HCT116 (cell line): ENCODE measurements at regions not wholly inside any gene's neighbourhood (a gene's known extent, or its start where the extent isn't known, plus 50 kb on each side); places are given as distances from the start of the nearest gene placed in this dataset.

Experiments
- ATAC-seq: fragments of 200-7000 bp; cut with Tn5 transposase; 2 replicates; pipeline ENCODE4 v1.9.1; 2020; ENCODE audit warnings: mild to moderate bottlenecking, moderate library complexity
- BruUV-seq: library from RNA; stranded (reverse); fragments of 400-500 nt; replicated peaks from 2 replicates; lab custom pipeline; 2021; lab: Mats Ljungman, UMichigan
- CTCF ChIA-PET: fragments of 300-600 bp; sonication (Branson Sonifier 250); formaldehyde crosslinking; loops from one replicate; lab custom pipeline; 2021; ENCODE audit warnings: antibody characterized with exemption; lab: Charles Lee
- POLR2A ChIA-PET: fragments of 300-600, 350-600 bp; sonication (Branson Sonifier 250); formaldehyde crosslinking; loops from one replicate; lab custom pipeline; 2021; ENCODE audit warnings: antibody characterized with exemption; lab: Charles Lee
- RAD21 ChIA-PET, 2 experiments: fragments of 300-600 bp; sonication (Branson Sonifier 250); formaldehyde crosslinking; loops; one replicate each; lab custom pipeline; 2023; ENCODE audit warnings: low total read pairs in 2 of 2; ENCODE audit not compliant: uncharacterized antibody in 2 of 2, unreplicated experiment in 2 of 2, low non-redundant PET in 1 of 2; lab: Charles Lee
- DNase-seq: peaks from one replicate; pipeline ENCODE4 v3.0.0-alpha.2; 2010; ENCODE audit warnings: low read depth, low spot score
- H2AFZ ChIP-seq: fragments of 200-600 bp; shearing (Covaris generic), sonication (generic); 2 replicates; pipeline ENCODE4 v1.6.1; 2017; ENCODE audit warnings: low read depth, mixed run types, mixed read lengths, antibody characterized with exemption, low read length; ENCODE audit not compliant: poor library complexity, severe bottlenecking
- H3K27ac ChIP-seq: 2 replicates; pipeline ENCODE4 v1.5.1; 2012; ENCODE audit warnings: low read depth, low read length
- H3K27me3 ChIP-seq: fragments of 200-600 bp; sonication (generic); 2 replicates; pipeline ENCODE4 v1.6.1; 2016; ENCODE audit warnings: mixed run types, low read length, mixed read lengths; ENCODE audit not compliant: insufficient read depth
- H3K36me3 ChIP-seq, 2 experiments: fragments of 200-500 bp in 1 of 2; fragments of 200-600 bp in 1 of 2; sonication (Bioruptor generic) in 1 of 2; sonication (generic) in 1 of 2; 2 replicates each; pipeline versions ENCODE4 v1.5.1 to v1.6.1; 2014 to 2016; ENCODE audit warnings: low read length in 2 of 2, inconsistent platforms in 1 of 2, mixed read lengths in 1 of 2, mixed run types in 1 of 2; ENCODE audit not compliant: insufficient read depth in 2 of 2, control insufficient read depth in 1 of 2
- H3K4me1 ChIP-seq, 2 experiments: fragments of 200-600 bp in 1 of 2; sonication (generic) in 1 of 2; 2 replicates each; pipeline versions ENCODE4 v1.5.1 to v1.6.1; 2012 to 2017; ENCODE audit warnings: low read length in 2 of 2, inconsistent platforms in 1 of 2, mild to moderate bottlenecking in 1 of 2, mixed read lengths in 1 of 2, mixed run types in 1 of 2, moderate library complexity in 1 of 2; ENCODE audit not compliant: insufficient read depth in 2 of 2, control insufficient read depth in 1 of 2
- H3K4me2 ChIP-seq: fragments of 200-600 bp; sonication (generic); 2 replicates; pipeline ENCODE4 v1.6.1; 2017; ENCODE audit warnings: mixed run types, low read length, mixed read lengths
- H3K4me3 ChIP-seq, 2 experiments: fragments of 200-600 bp in 1 of 2; sonication (generic) in 1 of 2; replicated peaks in 1 of 2; 2 replicates each; pipeline ENCODE4 v1.5.1; 2011 to 2016; ENCODE audit warnings: low read length in 2 of 2, control low read depth in 1 of 2, low read depth in 1 of 2, mild to moderate bottlenecking in 1 of 2, mixed read lengths in 1 of 2, mixed run types in 1 of 2
- H3K79me2 ChIP-seq: fragments of 200-600 bp; sonication (generic); 2 replicates; pipeline ENCODE4 v1.6.1; 2017; ENCODE audit warnings: mild to moderate bottlenecking, mixed run types, low read length, moderate library complexity, mixed read lengths; ENCODE audit not compliant: insufficient read depth
- H3K9ac ChIP-seq: fragments of 200-600 bp; sonication (generic); 2 replicates; pipeline ENCODE4 v1.6.1; 2016; ENCODE audit warnings: low read length, mixed read lengths
- H3K9me2 ChIP-seq: fragments of 200-600 bp; sonication (generic), shearing (Covaris generic); 2 replicates; pipeline ENCODE4 v1.6.1; 2017; ENCODE audit warnings: mixed run types, mild to moderate bottlenecking, moderate library complexity; ENCODE audit not compliant: insufficient read depth
- H3K9me3 ChIP-seq, 2 experiments: fragments of 200-500 bp in 1 of 2; fragments of 200-600 bp in 1 of 2; sonication (Bioruptor generic) in 1 of 2; sonication (generic) in 1 of 2; 2 replicates each; pipeline ENCODE4 v1.6.1; 2014 to 2017; ENCODE audit warnings: low read length in 2 of 2, mixed read lengths in 2 of 2, inconsistent platforms in 1 of 2, low read depth in 1 of 2, mild to moderate bottlenecking in 1 of 2, mixed run types in 1 of 2, moderate library complexity in 1 of 2; ENCODE audit not compliant: control insufficient read depth in 1 of 2, insufficient read depth in 1 of 2
- H4K20me1 ChIP-seq: fragments of 200-600 bp; sonication (generic), shearing (Covaris generic); 2 replicates; pipeline ENCODE4 v1.6.1; 2017; ENCODE audit warnings: mixed run types, mild to moderate bottlenecking, moderate library complexity; ENCODE audit not compliant: insufficient read depth
- CEBPB ChIP-seq: IDR thresholded peaks from 2 replicates; pipeline ENCODE4 v1.6.1; 2012; ENCODE audit warnings: low read depth
- EZH2phosphoT487 ChIP-seq: fragments of 200-600 bp; IDR thresholded peaks from 2 replicates; pipeline ENCODE4 v1.6.1; 2018; ENCODE audit warnings: antibody characterized with exemption, borderline replicate concordance
- POLR2A ChIP-seq: IDR thresholded peaks from 2 replicates; pipeline ENCODE4 v1.7.0; 2011; ENCODE audit warnings: borderline replicate concordance; ENCODE audit not compliant: insufficient read depth, insufficient read length; ENCODE audit errors: extremely low read depth
- REST ChIP-seq: IDR thresholded peaks from 2 replicates; pipeline ENCODE4 v1.6.1; 2012; ENCODE audit warnings: low read depth
- intact Hi-C: fragments of 100-400 bp; cut with micrococcal nuclease; formaldehyde crosslinking; loops from 2 replicates; pipeline ENCODE4 v1.10.0; 2022
- TF ChIP-seq, protein P1 (sequence below), 3 experiments: fragments of 200-600 bp in 1 of 3; sonication (generic) in 1 of 3; IDR thresholded peaks in 2 of 3; conservative IDR thresholded peaks in 1 of 3; 2 replicates each; pipeline ENCODE4 v1.5.1; 2012 to 2017; ENCODE audit warnings: low read depth in 2 of 3, low read length in 2 of 3, antibody characterized with exemption in 1 of 3, borderline replicate concordance in 1 of 3, control low read depth in 1 of 3, mild to moderate bottlenecking in 1 of 3, mixed read lengths in 1 of 3, mixed run types in 1 of 3, moderate library complexity in 1 of 3; ENCODE audit not compliant: insufficient read depth in 1 of 3
- TF ChIP-seq, protein P2 (sequence below): IDR thresholded peaks from 2 replicates; pipeline ENCODE4 v1.6.1; 2012

- no peak overlapping the region for H3K4me2 ChIP-seq
- ChIA-PET RAD21 (no interaction called here), CTCF (no interaction called here), POLR2A (no interaction called here)
- TF ChIP-seq, protein P1, sequence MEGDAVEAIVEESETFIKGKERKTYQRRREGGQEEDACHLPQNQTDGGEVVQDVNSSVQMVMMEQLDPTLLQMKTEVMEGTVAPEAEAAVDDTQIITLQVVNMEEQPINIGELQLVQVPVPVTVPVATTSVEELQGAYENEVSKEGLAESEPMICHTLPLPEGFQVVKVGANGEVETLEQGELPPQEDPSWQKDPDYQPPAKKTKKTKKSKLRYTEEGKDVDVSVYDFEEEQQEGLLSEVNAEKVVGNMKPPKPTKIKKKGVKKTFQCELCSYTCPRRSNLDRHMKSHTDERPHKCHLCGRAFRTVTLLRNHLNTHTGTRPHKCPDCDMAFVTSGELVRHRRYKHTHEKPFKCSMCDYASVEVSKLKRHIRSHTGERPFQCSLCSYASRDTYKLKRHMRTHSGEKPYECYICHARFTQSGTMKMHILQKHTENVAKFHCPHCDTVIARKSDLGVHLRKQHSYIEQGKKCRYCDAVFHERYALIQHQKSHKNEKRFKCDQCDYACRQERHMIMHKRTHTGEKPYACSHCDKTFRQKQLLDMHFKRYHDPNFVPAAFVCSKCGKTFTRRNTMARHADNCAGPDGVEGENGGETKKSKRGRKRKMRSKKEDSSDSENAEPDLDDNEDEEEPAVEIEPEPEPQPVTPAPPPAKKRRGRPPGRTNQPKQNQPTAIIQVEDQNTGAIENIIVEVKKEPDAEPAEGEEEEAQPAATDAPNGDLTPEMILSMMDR (IDR thresholded peaks at IDR 0.05 in 2 of 3, conservative IDR thresholded peaks at IDR 0.05 in 1 of 3; ENCODE audit: borderline replicate concordance in 1 of 3, insufficient read depth in 1 of 3, low read depth in 2 of 3, low read length in 2 of 3), result no peak
- TF ChIP-seq POLR2A, result no peak
- no peak for TF ChIP-seq REST
- no peak for TF ChIP-seq CEBPB
- TF ChIP-seq EZH2phosphoT487, result no peak
- TF ChIP-seq, protein P2, sequence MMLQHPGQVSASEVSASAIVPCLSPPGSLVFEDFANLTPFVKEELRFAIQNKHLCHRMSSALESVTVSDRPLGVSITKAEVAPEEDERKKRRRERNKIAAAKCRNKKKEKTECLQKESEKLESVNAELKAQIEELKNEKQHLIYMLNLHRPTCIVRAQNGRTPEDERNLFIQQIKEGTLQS, result no peak
- no TSS peak for BruUV-seq
- ATAC-seq, result no peak
- no peak overlapping the region for H3K27ac ChIP-seq
- no peak overlapping the region for H3K4me3 ChIP-seq
- no peak overlapping the region for H2AFZ ChIP-seq
- no peak for DNase-seq
- H3K36me3 ChIP-seq, result no peaks in the 10 kb centered on the region
- H3K9me3 ChIP-seq, result no peaks in the 10 kb centered on the region
- no peaks in the 10 kb centered on the region for H3K9me2 ChIP-seq
- peaks cover 7% of the 10 kb centered on the region; the same call in 1 of the 2 replicates for H3K27me3 ChIP-seq
- H4K20me1 ChIP-seq, result no peaks in the 10 kb centered on the region
- no peaks in the 10 kb centered on the region for H3K4me1 ChIP-seq
- no peaks in the 10 kb centered on the region for H3K79me2 ChIP-seq
- no peak overlapping the region for H3K9ac ChIP-seq
- intact Hi-C loops, result no loop called here
Observed at GRCh38 chr5:6222899-6223298, 155.4 kb downstream of the MED10 start.
